ENCODE measurements at regions not wholly inside any gene's neighbourhood (a gene's known extent, or its start where the extent isn't known, plus 50 kb on each side); places are given as distances from the start of the nearest gene placed in this dataset.

DNA sequence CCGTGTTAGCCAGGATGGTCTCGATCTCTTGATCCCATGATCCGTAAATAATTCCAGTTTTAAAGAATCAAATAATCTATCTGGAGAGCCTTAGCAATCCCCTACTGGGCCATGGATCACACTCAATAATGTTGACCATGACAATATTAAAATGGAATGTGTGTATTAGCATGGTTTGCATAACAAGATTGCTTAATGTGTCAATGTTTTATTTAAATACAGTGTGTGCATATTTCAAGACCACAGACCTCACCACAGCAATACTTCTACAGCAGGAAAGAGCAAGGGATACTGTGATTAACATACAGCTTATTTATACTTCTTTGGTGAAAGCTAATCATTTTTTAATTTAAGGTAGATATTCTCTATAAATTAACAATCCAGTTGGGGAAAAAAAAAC, 470.4 kb downstream of the TFAP2B start:
- Histone ChIP-seq H3K4me3 (no peak overlapping the region), H3K27me3 (ENCODE audit: insufficient read depth) (no peaks in the 10 kb centered on the region), H3K4me1 (ENCODE audit: insufficient read depth) (0 out of 2 replicates have a peak, but pooled peaks cover 4% of the 10 kb centered on the region), H3K36me3 (ENCODE audit: insufficient read depth) (no peaks in the 10 kb centered on the region), H3K27ac (ENCODE audit: low read depth) (no peak overlapping the region), H3K79me2 (replicated peaks; ENCODE audit: insufficient read depth) (no peaks in the 10 kb centered on the region), H3K4me2 (no peak overlapping the region), H4K20me1 (replicated peaks; ENCODE audit: insufficient read depth) (no peaks in the 10 kb centered on the region), H3F3A (replicated peaks; ENCODE audit: low read depth) (no peaks in the 10 kb centered on the region), H2AFZ (no peak overlapping the region), H3K9me2 (ENCODE audit: insufficient read depth) (no peaks in the 10 kb centered on the region)
- Mint-ChIP-seq H3K4me3 (no peak overlapping the region), H3K36me3 (ENCODE audit: low read depth) (no peaks in the 10 kb centered on the region), H3K4me1 (peaks cover 7% of the 10 kb centered on the region; the same call in 2 of the 3 replicates), H3K27me3 (ENCODE audit: insufficient read depth, low read depth, poor library complexity) (no peaks in the 10 kb centered on the region), H3K9me3 (no peaks in the 10 kb centered on the region), H3K27ac (no peak overlapping the region)
- TF ChIP-seq, protein P1, sequence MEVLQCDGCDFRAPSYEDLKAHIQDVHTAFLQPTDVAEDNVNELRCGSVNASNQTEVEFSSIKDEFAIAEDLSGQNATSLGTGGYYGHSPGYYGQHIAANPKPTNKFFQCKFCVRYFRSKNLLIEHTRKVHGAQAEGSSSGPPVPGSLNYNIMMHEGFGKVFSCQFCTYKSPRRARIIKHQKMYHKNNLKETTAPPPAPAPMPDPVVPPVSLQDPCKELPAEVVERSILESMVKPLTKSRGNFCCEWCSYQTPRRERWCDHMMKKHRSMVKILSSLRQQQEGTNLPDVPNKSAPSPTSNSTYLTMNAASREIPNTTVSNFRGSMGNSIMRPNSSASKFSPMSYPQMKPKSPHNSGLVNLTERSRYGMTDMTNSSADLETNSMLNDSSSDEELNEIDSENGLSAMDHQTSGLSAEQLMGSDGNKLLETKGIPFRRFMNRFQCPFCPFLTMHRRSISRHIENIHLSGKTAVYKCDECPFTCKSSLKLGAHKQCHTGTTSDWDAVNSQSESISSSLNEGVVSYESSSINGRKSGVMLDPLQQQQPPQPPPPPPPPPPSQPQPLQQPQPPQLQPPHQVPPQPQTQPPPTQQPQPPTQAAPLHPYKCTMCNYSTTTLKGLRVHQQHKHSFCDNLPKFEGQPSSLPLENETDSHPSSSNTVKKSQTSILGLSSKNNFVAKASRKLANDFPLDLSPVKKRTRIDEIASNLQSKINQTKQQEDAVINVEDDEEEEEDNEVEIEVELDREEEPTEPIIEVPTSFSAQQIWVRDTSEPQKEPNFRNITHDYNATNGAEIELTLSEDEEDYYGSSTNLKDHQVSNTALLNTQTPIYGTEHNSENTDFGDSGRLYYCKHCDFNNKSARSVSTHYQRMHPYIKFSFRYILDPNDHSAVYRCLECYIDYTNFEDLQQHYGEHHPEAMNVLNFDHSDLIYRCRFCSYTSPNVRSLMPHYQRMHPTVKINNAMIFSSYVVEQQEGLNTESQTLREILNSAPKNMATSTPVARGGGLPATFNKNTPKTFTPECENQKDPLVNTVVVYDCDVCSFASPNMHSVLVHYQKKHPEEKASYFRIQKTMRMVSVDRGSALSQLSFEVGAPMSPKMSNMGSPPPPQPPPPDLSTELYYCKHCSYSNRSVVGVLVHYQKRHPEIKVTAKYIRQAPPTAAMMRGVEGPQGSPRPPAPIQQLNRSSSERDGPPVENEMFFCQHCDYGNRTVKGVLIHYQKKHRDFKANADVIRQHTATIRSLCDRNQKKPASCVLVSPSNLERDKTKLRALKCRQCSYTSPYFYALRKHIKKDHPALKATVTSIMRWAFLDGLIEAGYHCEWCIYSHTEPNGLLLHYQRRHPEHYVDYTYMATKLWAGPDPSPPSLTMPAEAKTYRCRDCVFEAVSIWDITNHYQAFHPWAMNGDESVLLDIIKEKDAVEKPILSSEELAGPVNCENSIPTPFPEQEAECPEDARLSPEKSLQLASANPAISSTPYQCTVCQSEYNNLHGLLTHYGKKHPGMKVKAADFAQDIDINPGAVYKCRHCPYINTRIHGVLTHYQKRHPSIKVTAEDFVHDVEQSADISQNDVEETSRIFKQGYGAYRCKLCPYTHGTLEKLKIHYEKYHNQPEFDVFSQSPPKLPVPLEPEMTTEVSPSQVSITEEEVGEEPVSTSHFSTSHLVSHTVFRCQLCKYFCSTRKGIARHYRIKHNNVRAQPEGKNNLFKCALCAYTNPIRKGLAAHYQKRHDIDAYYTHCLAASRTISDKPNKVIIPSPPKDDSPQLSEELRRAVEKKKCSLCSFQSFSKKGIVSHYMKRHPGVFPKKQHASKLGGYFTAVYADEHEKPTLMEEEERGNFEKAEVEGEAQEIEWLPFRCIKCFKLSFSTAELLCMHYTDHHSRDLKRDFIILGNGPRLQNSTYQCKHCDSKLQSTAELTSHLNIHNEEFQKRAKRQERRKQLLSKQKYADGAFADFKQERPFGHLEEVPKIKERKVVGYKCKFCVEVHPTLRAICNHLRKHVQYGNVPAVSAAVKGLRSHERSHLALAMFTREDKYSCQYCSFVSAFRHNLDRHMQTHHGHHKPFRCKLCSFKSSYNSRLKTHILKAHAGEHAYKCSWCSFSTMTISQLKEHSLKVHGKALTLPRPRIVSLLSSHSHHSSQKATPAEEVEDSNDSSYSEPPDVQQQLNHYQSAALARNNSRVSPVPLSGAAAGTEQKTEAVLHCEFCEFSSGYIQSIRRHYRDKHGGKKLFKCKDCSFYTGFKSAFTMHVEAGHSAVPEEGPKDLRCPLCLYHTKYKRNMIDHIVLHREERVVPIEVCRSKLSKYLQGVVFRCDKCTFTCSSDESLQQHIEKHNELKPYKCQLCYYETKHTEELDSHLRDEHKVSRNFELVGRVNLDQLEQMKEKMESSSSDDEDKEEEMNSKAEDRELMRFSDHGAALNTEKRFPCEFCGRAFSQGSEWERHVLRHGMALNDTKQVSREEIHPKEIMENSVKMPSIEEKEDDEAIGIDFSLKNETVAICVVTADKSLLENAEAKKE (CRISPR knock-in tag; IDR thresholded peaks at IDR 0.05), result no peak
- no peak for TF ChIP-seq NANOG (IDR thresholded peaks at IDR 0.05; ENCODE audit: borderline replicate concordance)
- TF ChIP-seq STAT1 (IDR thresholded peaks at IDR 0.05; ENCODE audit: unreplicated experiment), result no peak
- TF ChIP-seq EZH2phosphoT487 (IDR thresholded peaks at IDR 0.05; ENCODE audit: unreplicated experiment), result no peak
- no peak for TF ChIP-seq ZNF114 (CRISPR knock-in tag; IDR thresholded peaks at IDR 0.05)
- TF ChIP-seq EZH2 (IDR thresholded peaks at IDR 0.05; ENCODE audit: low read depth, unreplicated experiment), result no peak
- TF ChIP-seq, protein P2, sequence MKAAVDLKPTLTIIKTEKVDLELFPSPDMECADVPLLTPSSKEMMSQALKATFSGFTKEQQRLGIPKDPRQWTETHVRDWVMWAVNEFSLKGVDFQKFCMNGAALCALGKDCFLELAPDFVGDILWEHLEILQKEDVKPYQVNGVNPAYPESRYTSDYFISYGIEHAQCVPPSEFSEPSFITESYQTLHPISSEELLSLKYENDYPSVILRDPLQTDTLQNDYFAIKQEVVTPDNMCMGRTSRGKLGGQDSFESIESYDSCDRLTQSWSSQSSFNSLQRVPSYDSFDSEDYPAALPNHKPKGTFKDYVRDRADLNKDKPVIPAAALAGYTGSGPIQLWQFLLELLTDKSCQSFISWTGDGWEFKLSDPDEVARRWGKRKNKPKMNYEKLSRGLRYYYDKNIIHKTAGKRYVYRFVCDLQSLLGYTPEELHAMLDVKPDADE (IDR thresholded peaks at IDR 0.05), result no peak
- no peak for TF ChIP-seq JUNB (IDR thresholded peaks at IDR 0.05; ENCODE audit: unreplicated experiment)
- TF ChIP-seq CREB1 (CRISPR knock-in tag; IDR thresholded peaks at IDR 0.05; ENCODE audit: low read depth), result no peak
- TF ChIP-seq POLR2AphosphoS5 (IDR thresholded peaks at IDR 0.05; ENCODE audit: low read depth), result no peak
- no peak for TF ChIP-seq ZNF331 (CRISPR knock-in tag; IDR thresholded peaks at IDR 0.05; ENCODE audit: low read depth)
- TF ChIP-seq, protein P3, sequence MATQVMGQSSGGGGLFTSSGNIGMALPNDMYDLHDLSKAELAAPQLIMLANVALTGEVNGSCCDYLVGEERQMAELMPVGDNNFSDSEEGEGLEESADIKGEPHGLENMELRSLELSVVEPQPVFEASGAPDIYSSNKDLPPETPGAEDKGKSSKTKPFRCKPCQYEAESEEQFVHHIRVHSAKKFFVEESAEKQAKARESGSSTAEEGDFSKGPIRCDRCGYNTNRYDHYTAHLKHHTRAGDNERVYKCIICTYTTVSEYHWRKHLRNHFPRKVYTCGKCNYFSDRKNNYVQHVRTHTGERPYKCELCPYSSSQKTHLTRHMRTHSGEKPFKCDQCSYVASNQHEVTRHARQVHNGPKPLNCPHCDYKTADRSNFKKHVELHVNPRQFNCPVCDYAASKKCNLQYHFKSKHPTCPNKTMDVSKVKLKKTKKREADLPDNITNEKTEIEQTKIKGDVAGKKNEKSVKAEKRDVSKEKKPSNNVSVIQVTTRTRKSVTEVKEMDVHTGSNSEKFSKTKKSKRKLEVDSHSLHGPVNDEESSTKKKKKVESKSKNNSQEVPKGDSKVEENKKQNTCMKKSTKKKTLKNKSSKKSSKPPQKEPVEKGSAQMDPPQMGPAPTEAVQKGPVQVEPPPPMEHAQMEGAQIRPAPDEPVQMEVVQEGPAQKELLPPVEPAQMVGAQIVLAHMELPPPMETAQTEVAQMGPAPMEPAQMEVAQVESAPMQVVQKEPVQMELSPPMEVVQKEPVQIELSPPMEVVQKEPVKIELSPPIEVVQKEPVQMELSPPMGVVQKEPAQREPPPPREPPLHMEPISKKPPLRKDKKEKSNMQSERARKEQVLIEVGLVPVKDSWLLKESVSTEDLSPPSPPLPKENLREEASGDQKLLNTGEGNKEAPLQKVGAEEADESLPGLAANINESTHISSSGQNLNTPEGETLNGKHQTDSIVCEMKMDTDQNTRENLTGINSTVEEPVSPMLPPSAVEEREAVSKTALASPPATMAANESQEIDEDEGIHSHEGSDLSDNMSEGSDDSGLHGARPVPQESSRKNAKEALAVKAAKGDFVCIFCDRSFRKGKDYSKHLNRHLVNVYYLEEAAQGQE (IDR thresholded peaks at IDR 0.05; ENCODE audit: unreplicated experiment), result no peak
- TF ChIP-seq, protein P4, sequence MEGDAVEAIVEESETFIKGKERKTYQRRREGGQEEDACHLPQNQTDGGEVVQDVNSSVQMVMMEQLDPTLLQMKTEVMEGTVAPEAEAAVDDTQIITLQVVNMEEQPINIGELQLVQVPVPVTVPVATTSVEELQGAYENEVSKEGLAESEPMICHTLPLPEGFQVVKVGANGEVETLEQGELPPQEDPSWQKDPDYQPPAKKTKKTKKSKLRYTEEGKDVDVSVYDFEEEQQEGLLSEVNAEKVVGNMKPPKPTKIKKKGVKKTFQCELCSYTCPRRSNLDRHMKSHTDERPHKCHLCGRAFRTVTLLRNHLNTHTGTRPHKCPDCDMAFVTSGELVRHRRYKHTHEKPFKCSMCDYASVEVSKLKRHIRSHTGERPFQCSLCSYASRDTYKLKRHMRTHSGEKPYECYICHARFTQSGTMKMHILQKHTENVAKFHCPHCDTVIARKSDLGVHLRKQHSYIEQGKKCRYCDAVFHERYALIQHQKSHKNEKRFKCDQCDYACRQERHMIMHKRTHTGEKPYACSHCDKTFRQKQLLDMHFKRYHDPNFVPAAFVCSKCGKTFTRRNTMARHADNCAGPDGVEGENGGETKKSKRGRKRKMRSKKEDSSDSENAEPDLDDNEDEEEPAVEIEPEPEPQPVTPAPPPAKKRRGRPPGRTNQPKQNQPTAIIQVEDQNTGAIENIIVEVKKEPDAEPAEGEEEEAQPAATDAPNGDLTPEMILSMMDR (conservative IDR thresholded peaks at IDR 0.05; ENCODE audit: low read depth in 2 of 2), result no peak
- ATAC-seq (no peak), DNase-seq (ENCODE audit: low spot score) (no peak)
